B cell (primary cell): ENCODE measurements at regions not wholly inside any gene's neighbourhood (a gene's known extent, or its start where the extent isn't known, plus 50 kb on each side); places are given as distances from the start of the nearest gene placed in this dataset.

ENCODE experiments used
- ATAC-seq: fragments of 200-7000 bp; cut with Tn5 transposase; one replicate; pipeline ENCODE4 v1.10.0; 2021; ENCODE audit warnings: low read depth, mild to moderate bottlenecking, moderate number of reproducible peaks, moderate library complexity
- CTCF ChIA-PET: fragments of 350-600 bp; sonication (Branson Sonifier 250); formaldehyde crosslinking; loops from one replicate; lab custom pipeline; 2021; ENCODE audit warnings: antibody characterized with exemption, inconsistent platforms; lab: Charles Lee
- POLR2A ChIA-PET: fragments of 350-600 bp; sonication (Branson Sonifier 250); formaldehyde crosslinking; loops from one replicate; lab custom pipeline; 2021; ENCODE audit warnings: antibody characterized with exemption; lab: Charles Lee
- DNase-seq: peaks from one replicate; pipeline ENCODE4 v3.0.0; 2013
- H2AFZ ChIP-seq: 2 replicates; pipeline ENCODE4 v1.6.1; 2012; ENCODE audit warnings: mild to moderate bottlenecking, low read depth, low read length; ENCODE audit not compliant: insufficient read depth, poor library complexity, severe bottlenecking
- H3K27ac ChIP-seq, 2 donors: 1 replicate in 1 of 2; 2 replicates in 1 of 2; pipeline ENCODE4 v1.5.1; 2012 to 2013; ENCODE audit warnings: low read length in 2 of 2, mild to moderate bottlenecking in 2 of 2, moderate library complexity in 1 of 2
- H3K27me3 ChIP-seq, 4 experiments: fragments of 200-600 bp in 1 of 4; sonication (generic) in 1 of 4; replicated peaks in 1 of 4; 1 replicate in 2 of 4; 2 replicates in 2 of 4; pipeline versions ENCODE4 v1.6.1 to v1.7.0; 2013 to 2016; ENCODE audit warnings: low read length in 3 of 4, mild to moderate bottlenecking in 2 of 4, mixed read lengths in 1 of 4, moderate library complexity in 1 of 4; ENCODE audit not compliant: insufficient read depth in 4 of 4, control insufficient read depth in 3 of 4; ENCODE audit errors: control extremely low read depth in 1 of 4
- H3K36me3 ChIP-seq, 2 experiments: replicated peaks in 1 of 2; 1 replicate in 1 of 2; 2 replicates in 1 of 2; pipeline versions ENCODE4 v1.6.1 to v1.7.1; 2013; ENCODE audit warnings: low read length in 1 of 2; ENCODE audit not compliant: insufficient read depth in 2 of 2, control insufficient read depth in 1 of 2; ENCODE audit errors: control extremely low read depth in 1 of 2, extremely low read depth in 1 of 2
- H3K4me1 ChIP-seq, 2 donors: fragments of 200-600 bp in 1 of 2; sonication (generic) in 1 of 2; 1 replicate in 1 of 2; 2 replicates in 1 of 2; pipeline versions ENCODE4 v1.5.1 to v1.6.1; 2013 to 2017; ENCODE audit warnings: low read length in 2 of 2; ENCODE audit not compliant: control insufficient read depth in 2 of 2, insufficient read depth in 2 of 2
- H3K4me2 ChIP-seq: replicated peaks from 2 replicates; pipeline ENCODE3; 2012; ENCODE audit warnings: mild to moderate bottlenecking, low read depth, low read length; ENCODE audit not compliant: poor library complexity, severe bottlenecking
- H3K4me3 ChIP-seq, 5 experiments: fragments of 200-600 bp in 1 of 5; sonication (generic) in 1 of 5; 1 replicate in 3 of 5; 2 replicates in 2 of 5; pipeline versions ENCODE4 v1.5.1 to v1.7.0; 2011 to 2016; ENCODE audit warnings: low read length in 4 of 5, mild to moderate bottlenecking in 4 of 5, low read depth in 2 of 5, control low read depth in 1 of 5, moderate library complexity in 1 of 5; ENCODE audit not compliant: insufficient read depth in 1 of 5; ENCODE audit errors: control extremely low read depth in 1 of 5, extremely low read depth in 1 of 5
- H3K79me2 ChIP-seq: fragments of 200-600 bp; sonication (generic); one replicate; pipeline ENCODE4 v1.6.0; 2016; ENCODE audit warnings: low read length; ENCODE audit not compliant: control insufficient read depth, insufficient read depth
- H3K9ac ChIP-seq: fragments of 200-600 bp; sonication (generic); 2 replicates; pipeline ENCODE4 v1.6.1; 2017; ENCODE audit warnings: mild to moderate bottlenecking, low read length, moderate library complexity
- H3K9me3 ChIP-seq, 3 donors: one replicate each; pipeline versions ENCODE4 v1.6.1 to v1.7.1; 2013; ENCODE audit warnings: low read length in 2 of 3; ENCODE audit not compliant: control insufficient read depth in 2 of 3, insufficient read depth in 1 of 3; ENCODE audit errors: control extremely low read depth in 1 of 3
- H4K20me1 ChIP-seq: 2 replicates; pipeline ENCODE4 v1.6.0; 2012; ENCODE audit warnings: mild to moderate bottlenecking, low read length; ENCODE audit not compliant: insufficient read depth, control insufficient read depth, poor library complexity, severe bottlenecking
- H3K27ac Mint-ChIP-seq: one replicate; pipeline ENCODE4 v1.8.0; 2021; ENCODE audit warnings: mixed read lengths
- H3K27me3 Mint-ChIP-seq: one replicate; pipeline ENCODE4 v1.8.0; 2021; ENCODE audit warnings: mixed read lengths
- H3K4me1 Mint-ChIP-seq: one replicate; pipeline ENCODE4 v1.8.0; 2021; ENCODE audit warnings: mixed read lengths
- H3K4me3 Mint-ChIP-seq: one replicate; pipeline ENCODE4 v1.8.0; 2021; ENCODE audit warnings: mixed read lengths
- H3K9me3 Mint-ChIP-seq: one replicate; pipeline ENCODE4 v1.8.0; 2022; ENCODE audit warnings: mixed read lengths; ENCODE audit not compliant: insufficient read depth
- EZH2 ChIP-seq: IDR thresholded peaks from 2 replicates; pipeline ENCODE4 v1.6.1; 2012; ENCODE audit warnings: borderline replicate concordance, low read depth, mild to moderate bottlenecking, moderate library complexity, low read length; ENCODE audit not compliant: insufficient read depth, poor library complexity, severe bottlenecking
- whole genome bisulfite sequencing: methylation state at CpG from one replicate; pipeline ENCODE4 v1.1.5; 2013; ENCODE audit warnings: missing lambda C conversion rate; ENCODE audit not compliant: insufficient coverage; 5-methylcytosine and 5-hydroxymethylcytosine counted together
- intact Hi-C: fragments of 100-400 bp; cut with micrococcal nuclease; formaldehyde crosslinking; loops from one replicate; pipeline ENCODE4 v1.10.0; 2022
- TF ChIP-seq, protein P1 (sequence below): fragments of 200-600 bp; IDR thresholded peaks from one replicate; pipeline ENCODE4 v1.8.0; 2022; ENCODE audit warnings: antibody characterized with exemption, mild to moderate bottlenecking

DNA sequence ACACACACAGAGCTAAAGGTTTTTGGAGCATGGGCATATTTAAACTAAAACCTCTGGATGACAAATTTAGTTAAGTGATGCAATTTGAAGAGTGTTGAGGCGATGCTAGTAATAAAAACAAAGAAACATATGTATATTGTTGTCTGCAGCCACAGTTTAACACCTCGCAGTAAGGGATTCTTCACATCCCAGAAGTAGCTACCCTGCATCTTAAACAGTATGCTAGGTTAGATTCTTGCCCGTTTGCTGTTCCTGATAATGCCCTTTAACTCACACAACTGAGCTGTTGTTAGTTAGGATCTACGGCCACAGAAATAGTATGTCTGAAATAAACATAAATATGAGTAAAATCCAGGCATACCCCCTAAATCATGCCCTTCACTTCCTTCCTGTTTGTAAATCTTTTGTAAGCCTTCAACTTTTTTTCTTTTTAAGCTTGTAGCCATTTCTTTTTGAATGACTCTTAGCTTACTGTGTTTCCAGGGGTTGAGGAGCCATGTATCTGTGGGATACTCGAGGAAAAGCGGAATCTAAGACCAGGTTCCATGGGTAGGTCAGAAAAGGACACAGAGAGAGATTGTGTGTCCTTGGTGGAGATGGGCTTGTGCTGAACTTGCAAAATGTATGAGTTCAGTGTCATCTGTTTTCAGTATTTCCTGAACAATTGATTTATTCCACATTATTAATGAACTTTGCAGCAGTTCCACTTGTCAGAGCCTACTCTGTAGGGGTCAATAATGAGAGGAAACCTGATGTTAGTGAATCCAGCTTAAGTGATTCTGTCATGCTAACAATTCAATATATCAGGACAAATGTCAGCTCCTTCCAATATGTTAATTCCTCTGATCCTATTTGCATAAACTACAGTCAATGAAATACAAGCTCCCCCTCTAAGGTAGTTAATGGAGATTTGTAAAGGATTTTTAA, 349.6 kb downstream of the GPAT3 start:
- ATAC-seq (no peak), DNase-seq (no peak)
- H3K27ac Mint-ChIP-seq, result no peak overlapping the region
- H4K20me1 ChIP-seq, result no peaks in the 10 kb centered on the region
- ChIA-PET POLR2A (no interaction called here), CTCF (no interaction called here)
- no peaks in the 10 kb centered on the region for H3K27me3 ChIP-seq
- TF ChIP-seq, protein P1, sequence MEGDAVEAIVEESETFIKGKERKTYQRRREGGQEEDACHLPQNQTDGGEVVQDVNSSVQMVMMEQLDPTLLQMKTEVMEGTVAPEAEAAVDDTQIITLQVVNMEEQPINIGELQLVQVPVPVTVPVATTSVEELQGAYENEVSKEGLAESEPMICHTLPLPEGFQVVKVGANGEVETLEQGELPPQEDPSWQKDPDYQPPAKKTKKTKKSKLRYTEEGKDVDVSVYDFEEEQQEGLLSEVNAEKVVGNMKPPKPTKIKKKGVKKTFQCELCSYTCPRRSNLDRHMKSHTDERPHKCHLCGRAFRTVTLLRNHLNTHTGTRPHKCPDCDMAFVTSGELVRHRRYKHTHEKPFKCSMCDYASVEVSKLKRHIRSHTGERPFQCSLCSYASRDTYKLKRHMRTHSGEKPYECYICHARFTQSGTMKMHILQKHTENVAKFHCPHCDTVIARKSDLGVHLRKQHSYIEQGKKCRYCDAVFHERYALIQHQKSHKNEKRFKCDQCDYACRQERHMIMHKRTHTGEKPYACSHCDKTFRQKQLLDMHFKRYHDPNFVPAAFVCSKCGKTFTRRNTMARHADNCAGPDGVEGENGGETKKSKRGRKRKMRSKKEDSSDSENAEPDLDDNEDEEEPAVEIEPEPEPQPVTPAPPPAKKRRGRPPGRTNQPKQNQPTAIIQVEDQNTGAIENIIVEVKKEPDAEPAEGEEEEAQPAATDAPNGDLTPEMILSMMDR, result no peak
- no peak for TF ChIP-seq EZH2
- H3K9ac ChIP-seq, result no peak overlapping the region
- no peak overlapping the region for H3K4me3 Mint-ChIP-seq
- H2AFZ ChIP-seq, result no peak overlapping the region
- no peaks in the 10 kb centered on the region for H3K4me1 ChIP-seq
- no peak overlapping the region for H3K4me3 ChIP-seq
- H3K4me1 Mint-ChIP-seq, result no peaks in the 10 kb centered on the region
- no peaks in the 10 kb centered on the region for H3K79me2 ChIP-seq
- no peak overlapping the region for H3K27ac ChIP-seq
- no peaks in the 10 kb centered on the region for H3K9me3 ChIP-seq
- no peak overlapping the region for H3K4me2 ChIP-seq
- H3K27me3 Mint-ChIP-seq, result no peaks in the 10 kb centered on the region
- WGBS, result no CpG with 5 or more reads among the region's 6 CpGs
- no peaks in the 10 kb centered on the region for H3K9me3 Mint-ChIP-seq
- intact Hi-C loops, result no loop called here
- H3K36me3 ChIP-seq, result no peaks in the 10 kb centered on the region

DNA sequence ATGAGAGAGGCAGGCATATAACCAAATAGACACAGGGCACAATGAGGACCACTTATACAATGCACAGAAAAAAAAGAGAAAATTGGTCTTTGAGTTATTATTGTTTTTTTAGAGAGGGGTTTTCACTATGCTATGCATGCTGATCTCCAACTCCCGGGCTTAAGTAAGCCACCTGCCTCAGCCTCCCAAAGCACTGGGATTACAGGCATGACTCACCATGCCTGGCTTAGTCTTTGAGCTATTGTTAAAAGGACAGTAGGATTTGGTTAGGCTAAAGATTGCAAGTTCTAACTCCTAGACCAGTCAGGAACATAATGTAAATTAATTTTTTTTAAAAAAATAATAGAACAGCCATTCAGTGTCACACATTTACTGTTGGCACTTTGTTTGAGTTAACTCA, 340.1 kb downstream of the GPAT3 start:
- Histone ChIP-seq H3K4me3 (no peak overlapping the region), H3K27ac (no peak overlapping the region), H3K79me2 (no peaks in the 10 kb centered on the region), H3K9ac (no peak overlapping the region), H3K9me3 (no peaks in the 10 kb centered on the region), H3K36me3 (no peaks in the 10 kb centered on the region), H4K20me1 (no peaks in the 10 kb centered on the region), H3K4me1 (no peaks in the 10 kb centered on the region), H3K4me2 (no peak overlapping the region), H3K27me3 (no peaks in the 10 kb centered on the region), H2AFZ (no peak overlapping the region)
- H3K9me3 Mint-ChIP-seq, result no peaks in the 10 kb centered on the region
- H3K4me1 Mint-ChIP-seq, result no peaks in the 10 kb centered on the region
- WGBS, result no CpG with 5 or more reads among the region's 1 CpG
- no peaks in the 10 kb centered on the region for H3K27me3 Mint-ChIP-seq
- ChIA-PET POLR2A (no interaction called here), CTCF (no interaction called here)
- H3K4me3 Mint-ChIP-seq, result no peak overlapping the region
- DNase-seq (no peak), ATAC-seq (no peak)
- intact Hi-C loops, result no loop called here
- no peak overlapping the region for H3K27ac Mint-ChIP-seq
- TF ChIP-seq, protein P1, result no peak
- TF ChIP-seq EZH2, result no peak
